ENCODE measurements at regions not wholly inside any gene's neighbourhood (a gene's known extent, or its start where the extent isn't known, plus 50 kb on each side); places are given as distances from the start of the nearest gene placed in this dataset.
"Not testable (repeated sequence)": the region's sequence is repeated elsewhere in the genome, so short reads cannot be mapped to it uniquely, and the experiment has no call there.

GRCh38 chr11:23606191-23606590, 745.9 kb upstream of the CCDC179 start:
- no peaks in the 10 kb centered on the region for H3K27me3 ChIP-seq (ENCODE audit: control insufficient read depth, insufficient read depth, low read length)

GRCh38 chr11:23611726-23612125, 751.5 kb upstream of the CCDC179 start:
- no peaks in the 10 kb centered on the region for H3K27me3 ChIP-seq (ENCODE audit: control insufficient read depth, insufficient read depth, low read length)
- no peak overlapping the region for H3K4me3 ChIP-seq (ENCODE audit: low read length)
- H3K4me1 ChIP-seq (ENCODE audit: control insufficient read depth, insufficient read depth, low read length) = no peaks in the 10 kb centered on the region
- H3K9ac ChIP-seq (ENCODE audit: low read length) = no peak overlapping the region
- H3K36me3 ChIP-seq (ENCODE audit: control insufficient read depth, insufficient read depth, low read length) = no peaks in the 10 kb centered on the region
- no peaks in the 10 kb centered on the region for H3K9me3 ChIP-seq (ENCODE audit: control insufficient read depth, low read length)

More at GRCh38 chr11:23606191-23606590, 745.9 kb upstream of the CCDC179 start:
- Histone ChIP-seq H3K36me3 (ENCODE audit: control insufficient read depth, insufficient read depth, low read length) (no peaks in the 10 kb centered on the region), H3K9ac (ENCODE audit: low read length) (no peak overlapping the region), H3K4me3 (ENCODE audit: low read length) (no peak overlapping the region), H3K4me1 (ENCODE audit: control insufficient read depth, insufficient read depth, low read length) (no peaks in the 10 kb centered on the region), H3K9me3 (ENCODE audit: control insufficient read depth, low read length) (no peaks in the 10 kb centered on the region)

GRCh38 chr11:23620617-23621016, 760.3 kb upstream of the CCDC179 start:
- H3K9ac ChIP-seq (ENCODE audit: low read length) = no peak overlapping the region
- H3K9me3 ChIP-seq (ENCODE audit: control insufficient read depth, low read length) = no peaks in the 10 kb centered on the region
- no peaks in the 10 kb centered on the region for H3K4me1 ChIP-seq (ENCODE audit: control insufficient read depth, insufficient read depth, low read length)
- no peak overlapping the region for H3K4me3 ChIP-seq (ENCODE audit: low read length)
- H3K27me3 ChIP-seq (ENCODE audit: control insufficient read depth, insufficient read depth, low read length) = no peaks in the 10 kb centered on the region
- no peaks in the 10 kb centered on the region for H3K36me3 ChIP-seq (ENCODE audit: control insufficient read depth, insufficient read depth, low read length)

GRCh38 chr11:23632293-23632692, 772.0 kb upstream of the CCDC179 start:
- H3K9me3 ChIP-seq (ENCODE audit: control insufficient read depth, low read length) = no peaks in the 10 kb centered on the region

GRCh38 chr11:23644443-23644842, 784.2 kb upstream of the CCDC179 start:
- H3K4me3 ChIP-seq (ENCODE audit: low read length) = no peak overlapping the region
- H3K9ac ChIP-seq (ENCODE audit: low read length) = no peak overlapping the region
- H3K4me1 ChIP-seq (ENCODE audit: control insufficient read depth, insufficient read depth, low read length) = no peaks in the 10 kb centered on the region
- no peaks in the 10 kb centered on the region for H3K27me3 ChIP-seq (ENCODE audit: control insufficient read depth, insufficient read depth, low read length)
- no peaks in the 10 kb centered on the region for H3K36me3 ChIP-seq (ENCODE audit: control insufficient read depth, insufficient read depth, low read length)
- H3K9me3 ChIP-seq (ENCODE audit: control insufficient read depth, low read length) = no peaks in the 10 kb centered on the region

More at GRCh38 chr11:23632293-23632692, 772.0 kb upstream of the CCDC179 start:
- no peak overlapping the region for H3K4me3 ChIP-seq (ENCODE audit: low read length)
- no peaks in the 10 kb centered on the region for H3K27me3 ChIP-seq (ENCODE audit: control insufficient read depth, insufficient read depth, low read length)
- H3K36me3 ChIP-seq (ENCODE audit: control insufficient read depth, insufficient read depth, low read length) = no peaks in the 10 kb centered on the region
- H3K9ac ChIP-seq (ENCODE audit: low read length) = no peak overlapping the region
- H3K4me1 ChIP-seq (ENCODE audit: control insufficient read depth, insufficient read depth, low read length) = no peaks in the 10 kb centered on the region

- not testable (repeated sequence) for H3K27me3 ChIP-seq (ENCODE audit: control insufficient read depth, insufficient read depth, low read length); H3K9ac ChIP-seq (ENCODE audit: low read length); H3K4me3 ChIP-seq (ENCODE audit: low read length); H3K4me1 ChIP-seq (ENCODE audit: control insufficient read depth, insufficient read depth, low read length); H3K9me3 ChIP-seq (ENCODE audit: control insufficient read depth, low read length); H3K36me3 ChIP-seq (ENCODE audit: control insufficient read depth, insufficient read depth, low read length)
Measured at GRCh38 chr11:23652336-23652735, 792.1 kb upstream of the CCDC179 start.

- H3K9me3 ChIP-seq (ENCODE audit: control insufficient read depth, low read length) = no peaks in the 10 kb centered on the region
- no peak overlapping the region for H3K9ac ChIP-seq (ENCODE audit: low read length)
Measured at GRCh38 chr11:23653071-23653675, 792.9 kb upstream of the CCDC179 start.

GRCh38 chr11:23668324-23668723, 808.0 kb upstream of the CCDC179 start:
- no peaks in the 10 kb centered on the region for H3K4me1 ChIP-seq (ENCODE audit: control insufficient read depth, insufficient read depth, low read length)
- H3K36me3 ChIP-seq (ENCODE audit: control insufficient read depth, insufficient read depth, low read length) = no peaks in the 10 kb centered on the region
- no peak overlapping the region for H3K4me3 ChIP-seq (ENCODE audit: low read length)
- H3K9ac ChIP-seq (ENCODE audit: low read length) = no peak overlapping the region
- H3K9me3 ChIP-seq (ENCODE audit: control insufficient read depth, low read length) = no peaks in the 10 kb centered on the region
- no peaks in the 10 kb centered on the region for H3K27me3 ChIP-seq (ENCODE audit: control insufficient read depth, insufficient read depth, low read length)

More at GRCh38 chr11:23653071-23653675, 792.9 kb upstream of the CCDC179 start:
- Histone ChIP-seq H3K36me3 (ENCODE audit: control insufficient read depth, insufficient read depth, low read length) (no peaks in the 10 kb centered on the region), H3K4me3 (ENCODE audit: low read length) (no peak overlapping the region), H3K4me1 (ENCODE audit: control insufficient read depth, insufficient read depth, low read length) (no peaks in the 10 kb centered on the region), H3K27me3 (ENCODE audit: control insufficient read depth, insufficient read depth, low read length) (no peaks in the 10 kb centered on the region)

- Histone ChIP-seq H3K9ac (ENCODE audit: low read length) (no peak overlapping the region), H3K9me3 (ENCODE audit: control insufficient read depth, low read length) (no peaks in the 10 kb centered on the region), H3K36me3 (ENCODE audit: control insufficient read depth, insufficient read depth, low read length) (no peaks in the 10 kb centered on the region), H3K4me3 (ENCODE audit: low read length) (no peak overlapping the region), H3K27me3 (ENCODE audit: control insufficient read depth, insufficient read depth, low read length) (no peaks in the 10 kb centered on the region), H3K4me1 (ENCODE audit: control insufficient read depth, insufficient read depth, low read length) (no peaks in the 10 kb centered on the region)
Measured at GRCh38 chr11:23673366-23673765, 813.1 kb upstream of the CCDC179 start.

GRCh38 chr11:23674866-23675265, 814.6 kb upstream of the CCDC179 start:
- H3K9me3 ChIP-seq (ENCODE audit: control insufficient read depth, low read length) = no peaks in the 10 kb centered on the region
- H3K9ac ChIP-seq (ENCODE audit: low read length) = no peak overlapping the region
- H3K36me3 ChIP-seq (ENCODE audit: control insufficient read depth, insufficient read depth, low read length) = no peaks in the 10 kb centered on the region
- no peak overlapping the region for H3K4me3 ChIP-seq (ENCODE audit: low read length)
- no peaks in the 10 kb centered on the region for H3K27me3 ChIP-seq (ENCODE audit: control insufficient read depth, insufficient read depth, low read length)
- no peaks in the 10 kb centered on the region for H3K4me1 ChIP-seq (ENCODE audit: control insufficient read depth, insufficient read depth, low read length)

- no peaks in the 10 kb centered on the region for H3K27me3 ChIP-seq (ENCODE audit: control insufficient read depth, insufficient read depth, low read length)
- no peak overlapping the region for H3K9ac ChIP-seq (ENCODE audit: low read length)
- no peak overlapping the region for H3K4me3 ChIP-seq (ENCODE audit: low read length)
- no peaks in the 10 kb centered on the region for H3K4me1 ChIP-seq (ENCODE audit: control insufficient read depth, insufficient read depth, low read length)
- no peaks in the 10 kb centered on the region for H3K36me3 ChIP-seq (ENCODE audit: control insufficient read depth, insufficient read depth, low read length)
- no peaks in the 10 kb centered on the region for H3K9me3 ChIP-seq (ENCODE audit: control insufficient read depth, low read length)
Measured at GRCh38 chr11:23679041-23679440, 817.8 kb upstream of the LUZP2 start.

- Histone ChIP-seq H3K27me3 (ENCODE audit: control insufficient read depth, insufficient read depth, low read length) (no peaks in the 10 kb centered on the region), H3K4me1 (ENCODE audit: control insufficient read depth, insufficient read depth, low read length) (no peaks in the 10 kb centered on the region), H3K9ac (ENCODE audit: low read length) (no peak overlapping the region), H3K9me3 (ENCODE audit: control insufficient read depth, low read length) (no peaks in the 10 kb centered on the region), H3K4me3 (ENCODE audit: low read length) (no peak overlapping the region), H3K36me3 (ENCODE audit: control insufficient read depth, insufficient read depth, low read length) (no peaks in the 10 kb centered on the region)
Measured at GRCh38 chr11:23679981-23680380, 816.9 kb upstream of the LUZP2 start.

Measured in mucosa of stomach (tissue), 1 donor.